H1 (cell line): ENCODE measurements at regions not wholly inside any gene's neighbourhood (a gene's known extent, or its start where the extent isn't known, plus 50 kb on each side); places are given as distances from the start of the nearest gene placed in this dataset.

Source experiments
- CHD2 ChIP-seq: IDR thresholded peaks from 2 replicates; pipeline ENCODE4 v1.6.1; 2012; ENCODE audit warnings: low read length, improper control_type of control experiment
- CREB1 ChIP-seq: IDR thresholded peaks from 2 replicates; pipeline ENCODE4 v1.6.1; 2012; ENCODE audit warnings: inconsistent platforms
- EP300 ChIP-seq, 2 experiments: IDR thresholded peaks; 1 replicate in 1 of 2; 2 replicates in 1 of 2; pipeline ENCODE4 v1.6.1; 2011 to 2012; ENCODE audit warnings: low read depth in 2 of 2, low read length in 2 of 2, mild to moderate bottlenecking in 2 of 2, borderline replicate concordance in 1 of 2, inconsistent platforms in 1 of 2, moderate library complexity in 1 of 2
- KDM5A ChIP-seq: fragments of 200-600 bp; IDR thresholded peaks from 2 replicates; pipeline ENCODE4 v1.7.1; 2012; ENCODE audit warnings: mild to moderate bottlenecking, low read length, inconsistent platforms, mixed read lengths
- NANOG ChIP-seq: IDR thresholded peaks from 2 replicates; pipeline ENCODE4 v1.6.1; 2011; ENCODE audit warnings: low read length, low read depth, mild to moderate bottlenecking, inconsistent platforms; ENCODE audit not compliant: insufficient read depth, poor library complexity, severe bottlenecking
- POLR2A ChIP-seq, 2 experiments: IDR thresholded peaks; 1 replicate in 1 of 2; 2 replicates in 1 of 2; pipeline ENCODE4 v1.6.1; 2011; ENCODE audit warnings: low read depth in 2 of 2, low read length in 2 of 2, mild to moderate bottlenecking in 2 of 2; ENCODE audit errors: control extremely low read depth in 1 of 2
- RBBP5 ChIP-seq: IDR thresholded peaks from 2 replicates; pipeline ENCODE4 v1.7.1; 2012; ENCODE audit warnings: low read depth, mild to moderate bottlenecking, inconsistent platforms, low read length, moderate library complexity, borderline replicate concordance
- TCF12 ChIP-seq: IDR thresholded peaks from 2 replicates; pipeline ENCODE4 v1.6.1; 2011; ENCODE audit warnings: low read depth, mild to moderate bottlenecking, low read length
- TEAD4 ChIP-seq: IDR thresholded peaks from 2 replicates; pipeline ENCODE4 v1.6.1; 2012; ENCODE audit warnings: low read depth, low read length, inconsistent platforms, mixed read lengths
- YY1 ChIP-seq: IDR thresholded peaks from 2 replicates; pipeline ENCODE4 v1.6.1; 2011; ENCODE audit warnings: low read depth, mild to moderate bottlenecking, low read length
- TF ChIP-seq, protein P1 (sequence below), 3 experiments: IDR thresholded peaks; 1 replicate in 2 of 3; 2 replicates in 1 of 3; pipeline versions ENCODE4 v1.5.1 to v1.6.1; 2011; ENCODE audit warnings: low read length in 3 of 3, mild to moderate bottlenecking in 3 of 3, inconsistent platforms in 2 of 3, low read depth in 1 of 3, moderate library complexity in 1 of 3; ENCODE audit not compliant: insufficient read depth in 1 of 3; ENCODE audit errors: control extremely low read depth in 1 of 3

- TF ChIP-seq POLR2A (IDR thresholded peaks at IDR 0.05; ENCODE audit: control extremely low read depth in 1 of 2, low read depth in 2 of 2, low read length in 2 of 2) (no peak), CHD2 (no peak), CREB1 (no peak), KDM5A (no peak), NANOG (no peak), YY1 (no peak), RBBP5 (no peak), TCF12 (no peak), EP300 (IDR thresholded peaks at IDR 0.05; ENCODE audit: borderline replicate concordance in 1 of 2, low read depth in 2 of 2, low read length in 2 of 2) (no peak), TEAD4 (no peak)
- TF ChIP-seq, protein P1, sequence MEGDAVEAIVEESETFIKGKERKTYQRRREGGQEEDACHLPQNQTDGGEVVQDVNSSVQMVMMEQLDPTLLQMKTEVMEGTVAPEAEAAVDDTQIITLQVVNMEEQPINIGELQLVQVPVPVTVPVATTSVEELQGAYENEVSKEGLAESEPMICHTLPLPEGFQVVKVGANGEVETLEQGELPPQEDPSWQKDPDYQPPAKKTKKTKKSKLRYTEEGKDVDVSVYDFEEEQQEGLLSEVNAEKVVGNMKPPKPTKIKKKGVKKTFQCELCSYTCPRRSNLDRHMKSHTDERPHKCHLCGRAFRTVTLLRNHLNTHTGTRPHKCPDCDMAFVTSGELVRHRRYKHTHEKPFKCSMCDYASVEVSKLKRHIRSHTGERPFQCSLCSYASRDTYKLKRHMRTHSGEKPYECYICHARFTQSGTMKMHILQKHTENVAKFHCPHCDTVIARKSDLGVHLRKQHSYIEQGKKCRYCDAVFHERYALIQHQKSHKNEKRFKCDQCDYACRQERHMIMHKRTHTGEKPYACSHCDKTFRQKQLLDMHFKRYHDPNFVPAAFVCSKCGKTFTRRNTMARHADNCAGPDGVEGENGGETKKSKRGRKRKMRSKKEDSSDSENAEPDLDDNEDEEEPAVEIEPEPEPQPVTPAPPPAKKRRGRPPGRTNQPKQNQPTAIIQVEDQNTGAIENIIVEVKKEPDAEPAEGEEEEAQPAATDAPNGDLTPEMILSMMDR (IDR thresholded peaks at IDR 0.05; ENCODE audit: control extremely low read depth in 1 of 3, insufficient read depth in 1 of 3, low read depth in 1 of 3, low read length in 3 of 3): no peak
These were observed 58.2 kb upstream of the ENPP7 start for GRCh38 chr17:79672496-79672895.
